ENCODE measurements at regions not wholly inside any gene's neighbourhood (a gene's known extent, or its start where the extent isn't known, plus 50 kb on each side); places are given as distances from the start of the nearest gene placed in this dataset.

DNA sequence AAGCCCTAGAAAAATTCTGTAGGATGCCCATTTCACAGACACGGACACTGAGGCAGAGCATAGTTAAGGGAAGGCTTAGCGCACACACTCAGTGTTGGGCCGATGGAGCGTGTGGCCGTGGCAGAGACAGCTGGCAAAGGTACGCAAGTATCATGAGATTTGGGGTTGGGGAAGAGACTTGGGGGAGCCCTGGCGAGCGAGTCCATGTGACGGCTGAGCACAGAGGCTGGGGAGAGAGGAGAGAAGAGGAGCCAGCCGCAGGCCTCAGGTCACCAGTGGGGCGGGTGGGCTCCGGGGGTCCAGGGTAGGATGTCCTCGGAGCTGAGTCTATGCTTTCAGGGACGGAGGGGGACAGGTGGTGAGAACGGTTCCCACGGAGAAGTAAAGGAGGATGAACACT, 311.3 kb downstream of the CTTN start:
- TF ChIP-seq, protein P1, sequence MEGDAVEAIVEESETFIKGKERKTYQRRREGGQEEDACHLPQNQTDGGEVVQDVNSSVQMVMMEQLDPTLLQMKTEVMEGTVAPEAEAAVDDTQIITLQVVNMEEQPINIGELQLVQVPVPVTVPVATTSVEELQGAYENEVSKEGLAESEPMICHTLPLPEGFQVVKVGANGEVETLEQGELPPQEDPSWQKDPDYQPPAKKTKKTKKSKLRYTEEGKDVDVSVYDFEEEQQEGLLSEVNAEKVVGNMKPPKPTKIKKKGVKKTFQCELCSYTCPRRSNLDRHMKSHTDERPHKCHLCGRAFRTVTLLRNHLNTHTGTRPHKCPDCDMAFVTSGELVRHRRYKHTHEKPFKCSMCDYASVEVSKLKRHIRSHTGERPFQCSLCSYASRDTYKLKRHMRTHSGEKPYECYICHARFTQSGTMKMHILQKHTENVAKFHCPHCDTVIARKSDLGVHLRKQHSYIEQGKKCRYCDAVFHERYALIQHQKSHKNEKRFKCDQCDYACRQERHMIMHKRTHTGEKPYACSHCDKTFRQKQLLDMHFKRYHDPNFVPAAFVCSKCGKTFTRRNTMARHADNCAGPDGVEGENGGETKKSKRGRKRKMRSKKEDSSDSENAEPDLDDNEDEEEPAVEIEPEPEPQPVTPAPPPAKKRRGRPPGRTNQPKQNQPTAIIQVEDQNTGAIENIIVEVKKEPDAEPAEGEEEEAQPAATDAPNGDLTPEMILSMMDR (conservative IDR thresholded peaks at IDR 0.05; ENCODE audit: low read depth, low read length) = no peak
- no peak for TF ChIP-seq EZH2 (IDR thresholded peaks at IDR 0.05; ENCODE audit: borderline replicate concordance, low read depth, low read length, poor library complexity, severe bottlenecking)

All from A673 (cell line).